Right atrium auricular region (tissue), 2 donors: ENCODE measurements at regions not wholly inside any gene's neighbourhood (a gene's known extent, or its start where the extent isn't known, plus 50 kb on each side); places are given as distances from the start of the nearest gene placed in this dataset.

Experiments used
- DNase-seq: peaks from one replicate; pipeline ENCODE4 v3.0.0-alpha.2; 2019; ENCODE audit warnings: low spot score
- H3K27ac ChIP-seq, 2 donors: fragments of 200-600 bp; sonication (generic); 1 replicate in 1 of 2; 2 replicates in 1 of 2; pipeline ENCODE4 v1.5.1; 2016 to 2019
- H3K27me3 ChIP-seq, 2 donors: fragments of 200-600 bp; sonication (generic); one replicate each; pipeline versions ENCODE4 v1.5.1 to v1.6.0; 2017 to 2019
- H3K36me3 ChIP-seq: fragments of 200-600 bp; sonication (generic); one replicate; pipeline ENCODE4 v1.5.1; 2016
- H3K4me1 ChIP-seq, 2 donors: fragments of 200-600 bp; sonication (generic); one replicate each; pipeline versions ENCODE4 v1.5.1 to v1.6.0; 2017 to 2019
- H3K4me3 ChIP-seq, 2 donors: fragments of 200-600 bp; sonication (generic); 1 replicate in 1 of 2; 2 replicates in 1 of 2; pipeline ENCODE4 v1.5.1; 2017 to 2019; ENCODE audit warnings: mild to moderate bottlenecking in 1 of 2, moderate library complexity in 1 of 2
- H3K9me3 ChIP-seq, 2 donors: fragments of 200-600 bp; sonication (generic); one replicate each; pipeline ENCODE4 v1.5.1; 2019
- CTCF ChIP-seq, 2 donors: fragments of 200-600 bp; sonication (generic); IDR thresholded peaks; one replicate each; pipeline ENCODE4 v1.5.1; 2019; ENCODE audit warnings: antibody characterized with exemption in 2 of 2

GRCh38 chr15:69542028-69542427 is 89.4 kb downstream of the RPLP1 start:
- Histone ChIP-seq H3K27me3 (no peaks in the 10 kb centered on the region), H3K4me1 (no peaks in the 10 kb centered on the region), H3K4me3 (no peak overlapping the region), H3K9me3 (no peaks in the 10 kb centered on the region), H3K36me3 (no peaks in the 10 kb centered on the region), H3K27ac (no peak overlapping the region)
- no peak for TF ChIP-seq CTCF (IDR thresholded peaks at IDR 0.05)
- DNase-seq: no peak

GRCh38 chr15:69543681-69544364 is 91.2 kb downstream of the RPLP1 start:
- no peak for TF ChIP-seq CTCF (IDR thresholded peaks at IDR 0.05)
- Histone ChIP-seq H3K27ac (no peak overlapping the region), H3K27me3 (no peaks in the 10 kb centered on the region), H3K4me3 (no peak overlapping the region), H3K9me3 (no peaks in the 10 kb centered on the region), H3K4me1 (no peaks in the 10 kb centered on the region), H3K36me3 (no peaks in the 10 kb centered on the region)
- DNase-seq: no peak

- Histone ChIP-seq H3K4me1 (peaks cover 0 to 3% of the 10 kb centered on the region in 2 donors), H3K27me3 (no peaks in the 10 kb centered on the region), H3K9me3 (no peaks in the 10 kb centered on the region), H3K36me3 (no peaks in the 10 kb centered on the region), H3K27ac (no peak overlapping the region), H3K4me3 (no peak overlapping the region)
- DNase-seq: no peak
- TF ChIP-seq CTCF (IDR thresholded peaks at IDR 0.05): no peak
Observed at GRCh38 chr15:69544365-69545113, 91.9 kb downstream of the RPLP1 start.

- Histone ChIP-seq H3K9me3 (no peaks in the 10 kb centered on the region), H3K27ac (no peak overlapping the region), H3K36me3 (no peaks in the 10 kb centered on the region), H3K4me1 (peaks cover 0 to 3% of the 10 kb centered on the region in 2 donors), H3K4me3 (no peak overlapping the region), H3K27me3 (no peaks in the 10 kb centered on the region)
- TF ChIP-seq CTCF (IDR thresholded peaks at IDR 0.05): no peak
- no peak for DNase-seq
Observed at GRCh38 chr15:69546182-69546581, 93.6 kb downstream of the RPLP1 start.

- H3K9me3 ChIP-seq: peaks cover 0 to 12% of the 10 kb centered on the region in 2 donors
- no peaks in the 10 kb centered on the region for H3K36me3 ChIP-seq
- DNase-seq: no peak
- H3K4me3 ChIP-seq: no peak overlapping the region
- H3K4me1 ChIP-seq: peaks cover 0 to 3% of the 10 kb centered on the region in 2 donors
- H3K27me3 ChIP-seq: no peaks in the 10 kb centered on the region
- peak overlapping the region in 1 of 2 donors; percentile 24 for H3K27ac ChIP-seq
- no peak for TF ChIP-seq CTCF (IDR thresholded peaks at IDR 0.05)
Observed at GRCh38 chr15:69548395-69549180, 96.0 kb downstream of the RPLP1 start.
